HG02840 (cell line): ENCODE measurements at regions not wholly inside any gene's neighbourhood (a gene's known extent, or its start where the extent isn't known, plus 50 kb on each side); places are given as distances from the start of the nearest gene placed in this dataset.

ENCODE experiments used
- ATAC-seq: cut with Tn5 transposase; IDR thresholded peaks from one replicate; pipeline ENCODE4 v1.9.1; 2021; ENCODE audit warnings: mild to moderate bottlenecking, moderate library complexity, moderate number of reproducible peaks; ENCODE audit not compliant: unreplicated experiment, low FRiP score

- no peak for ATAC-seq
Measured at GRCh38 chr7:84688671-84689070, 494.1 kb upstream of the SEMA3A start.

GRCh38 chr7:84686373-84686772, 491.8 kb upstream of the SEMA3A start:
- ATAC-seq, result no peak

- ATAC-seq, result no peak
Measured at GRCh38 chr7:84684836-84685480, 490.4 kb upstream of the SEMA3A start.

- ATAC-seq, result no peak
Measured at GRCh38 chr7:84682543-84682942, 488.0 kb upstream of the SEMA3A start.

- ATAC-seq, result no peak
Measured at GRCh38 chr7:84678841-84679240, 484.3 kb upstream of the SEMA3A start.

GRCh38 chr7:84677117-84677732, 482.6 kb upstream of the SEMA3A start:
- no peak for ATAC-seq

GRCh38 chr7:84675633-84676034, 481.0 kb upstream of the SEMA3A start:
- ATAC-seq, result no peak

GRCh38 chr7:84674236-84674913, 479.8 kb upstream of the SEMA3A start:
- no peak for ATAC-seq

- no peak for ATAC-seq
Measured at GRCh38 chr7:84669177-84669732, 474.7 kb upstream of the SEMA3A start.

- ATAC-seq, result no peak
Measured at GRCh38 chr7:84668116-84668515, 473.5 kb upstream of the SEMA3A start.

GRCh38 chr7:84666651-84667050, 472.1 kb upstream of the SEMA3A start:
- no peak for ATAC-seq

GRCh38 chr7:84665339-84665738, 470.8 kb upstream of the SEMA3A start:
- no peak for ATAC-seq

GRCh38 chr7:84664626-84665025, 470.0 kb upstream of the SEMA3A start:
- no peak for ATAC-seq

- no peak for ATAC-seq
Measured at GRCh38 chr7:84663224-84663623, 468.6 kb upstream of the SEMA3A start.

GRCh38 chr7:84658286-84658685, 463.7 kb upstream of the SEMA3A start:
- no peak for ATAC-seq

- no peak for ATAC-seq
Measured at GRCh38 chr7:84654273-84654672, 459.7 kb upstream of the SEMA3A start.

GRCh38 chr7:84651876-84652275, 457.3 kb upstream of the SEMA3A start:
- ATAC-seq, result no peak

GRCh38 chr7:84647797-84648757, 453.5 kb upstream of the SEMA3A start:
- no peak for ATAC-seq

GRCh38 chr7:84642611-84643010, 448.0 kb upstream of the SEMA3A start:
- no peak for ATAC-seq

GRCh38 chr7:84640637-84641036, 446.0 kb upstream of the SEMA3A start:
- no peak for ATAC-seq

- ATAC-seq, result no peak
Measured at GRCh38 chr7:84638339-84638697, 443.7 kb upstream of the SEMA3A start.
